K562 (cell line): ENCODE measurements at regions not wholly inside any gene's neighbourhood (a gene's known extent, or its start where the extent isn't known, plus 50 kb on each side); places are given as distances from the start of the nearest gene placed in this dataset.

Experiments used
- ATAC-seq: fragments of 200-7000 bp; cut with Tn5 transposase; 3 replicates; pipeline ENCODE4 v1.9.1; 2020; ENCODE audit warnings: moderate library complexity
- BruUV-seq: library from RNA; stranded (reverse); fragments of 400-500 nt; replicated peaks from 2 replicates; lab custom pipeline; 2021; lab: Mats Ljungman, UMichigan
- CTCF ChIA-PET: fragments of 300-600 bp; formaldehyde crosslinking; extraction: SDS; loops from one replicate; lab custom pipeline; 2021; ENCODE audit warnings: low intra/inter-chr PET ratio; lab: Yijun Ruan, JAX
- POLR2A ChIA-PET: fragments of 300-600, 350-650 bp; sonication (Branson Sonifier 250); formaldehyde crosslinking; extraction: SDS; loops from one replicate; lab custom pipeline; 2021; ENCODE audit warnings: antibody characterized with exemption, inconsistent platforms; lab: Yijun Ruan, JAX
- DNase-seq, 4 experiments: peaks; one replicate each; pipeline versions ENCODE4 v3.0.0 to v3.0.0-alpha.2; 2011 to 2018; ENCODE audit warnings: low spot score in 3 of 4, mixed read lengths in 3 of 4; ENCODE audit errors: extremely low read depth in 1 of 4
- FAIRE-seq: peaks from 2 replicates; lab custom pipeline; 2011; peaks lifted over from hg19 to GRCh38; lab: Jason Lieb, UNC
- H2AFZ ChIP-seq: 2 replicates; pipeline ENCODE4 v1.6.0; 2011; ENCODE audit warnings: low read depth, low read length, control low read depth, inconsistent platforms
- H3K27ac ChIP-seq: fragments of 200-600 bp; 3 replicates; pipeline ENCODE4 v1.8.0; 2011; ENCODE audit warnings: low read depth, mild to moderate bottlenecking, control low read depth, inconsistent platforms, low read length, moderate library complexity, mixed read lengths; ENCODE audit errors: extremely low read depth
- H3K27me3 ChIP-seq, 2 experiments: fragments of 300-600 bp in 1 of 2; 2 replicates in 1 of 2; 3 replicates in 1 of 2; pipeline versions ENCODE4 v1.6.0 to v1.8.0; 2011; ENCODE audit warnings: inconsistent platforms in 2 of 2, low read length in 2 of 2, mild to moderate bottlenecking in 1 of 2, mixed read lengths in 1 of 2, moderate library complexity in 1 of 2; ENCODE audit not compliant: control insufficient read depth in 2 of 2, insufficient read depth in 2 of 2
- H3K36me3 ChIP-seq: fragments of 300-600 bp; 3 replicates; pipeline ENCODE4 v1.8.0; 2011; ENCODE audit warnings: mild to moderate bottlenecking, low read length, inconsistent platforms; ENCODE audit not compliant: control insufficient read depth, insufficient read depth
- H3K4me1 ChIP-seq, 2 experiments: fragments of 200-600 bp in 1 of 2; replicated peaks in 1 of 2; 2 replicates in 1 of 2; 3 replicates in 1 of 2; pipeline versions ENCODE4 v1.5.1 to v1.8.0; 2011; ENCODE audit warnings: inconsistent platforms in 2 of 2, low read length in 2 of 2, mild to moderate bottlenecking in 1 of 2, mixed read lengths in 1 of 2, moderate library complexity in 1 of 2; ENCODE audit not compliant: control insufficient read depth in 2 of 2, insufficient read depth in 2 of 2
- H3K4me2 ChIP-seq: 2 replicates; pipeline ENCODE4 v1.6.1; 2011; ENCODE audit warnings: low read length, control low read depth, inconsistent platforms, mixed read lengths; ENCODE audit not compliant: insufficient read depth
- H3K4me3 ChIP-seq: fragments of 200-600 bp; sonication (generic), shearing (Covaris generic); 2 replicates; pipeline ENCODE4 v1.5.1; 2016; ENCODE audit warnings: control low read depth, inconsistent platforms
- H3K79me2 ChIP-seq: fragments of 200-600 bp; 3 replicates; pipeline ENCODE4 v1.8.0; 2011; ENCODE audit warnings: low read length, inconsistent platforms; ENCODE audit not compliant: control insufficient read depth, insufficient read depth
- H3K9ac ChIP-seq, 2 experiments: 2 replicates each; pipeline versions ENCODE4 v1.6.0 to v1.6.1; 2011; ENCODE audit warnings: low read depth in 2 of 2, low read length in 2 of 2, control low read depth in 1 of 2, inconsistent platforms in 1 of 2, mild to moderate bottlenecking in 1 of 2, mixed read lengths in 1 of 2; ENCODE audit not compliant: insufficient read depth in 1 of 2
- H3K9me1 ChIP-seq: one replicate; pipeline ENCODE4 v1.6.0; 2011; ENCODE audit warnings: inconsistent platforms, mild to moderate bottlenecking, low read length, moderate library complexity; ENCODE audit not compliant: control insufficient read depth, insufficient read depth
- H3K9me3 ChIP-seq: replicated peaks from 2 replicates; pipeline ENCODE4 v1.5.1; 2011; ENCODE audit warnings: low read depth, low read length, inconsistent platforms; ENCODE audit not compliant: control insufficient read depth, insufficient read depth
- H4K20me1 ChIP-seq: replicated peaks from 2 replicates; pipeline ENCODE4 v1.6.1; 2011; ENCODE audit warnings: low read length, inconsistent platforms, mixed read lengths; ENCODE audit not compliant: control insufficient read depth, insufficient read depth
- MAZ ChIP-seq, 2 experiments: fragments of 450-650 bp in 1 of 2; sonication (generic) in 1 of 2; formaldehyde crosslinking; IDR thresholded peaks in 1 of 2; conservative IDR thresholded peaks in 1 of 2; 2 replicates each; pipeline versions ENCODE4 v1.4.0 to v1.5.0; 2020; ENCODE audit warnings: mild to moderate bottlenecking in 1 of 2, missing genetic modification reagents in 1 of 2
- MYC ChIP-seq, 2 experiments: fragments of 250-450 bp in 1 of 2; sonication (Bioruptor Pico) in 1 of 2; IDR thresholded peaks; 2 replicates each; pipeline versions ENCODE4 v1.5.1 to v1.6.1; 2012 to 2021; ENCODE audit warnings: low read depth in 2 of 2, borderline replicate concordance in 1 of 2, improper control_type of control experiment in 1 of 2, low read length in 1 of 2, mild to moderate bottlenecking in 1 of 2, moderate library complexity in 1 of 2
- WGBS: fragments of 100-300 bp; shearing (Covaris generic); methylation state at CpG from one replicate; pipeline ENCODE4 v1.1.6; 2016; ENCODE audit warnings: low coverage, mixed read lengths; ENCODE audit not compliant: insufficient coverage; ENCODE audit errors: missing lambda C conversion rate; 5-methylcytosine and 5-hydroxymethylcytosine counted together
- in situ Hi-C: fragments of 300-500 bp; cut with MboI; formaldehyde crosslinking; loops from 4 replicates; pipeline ENCODE4 v1.15.0; 2018; ENCODE audit warnings: inconsistent platforms, mixed read lengths
- intact Hi-C: fragments of 100-400 bp; cut with micrococcal nuclease; formaldehyde crosslinking; loops from 2 replicates; pipeline ENCODE4 v1.14.2; 2022
- TF ChIP-seq, protein P1 (sequence below): fragments of 250-450 bp; sonication (Bioruptor Pico); IDR thresholded peaks from 2 replicates; pipeline ENCODE4 v1.4.0; 2020; ENCODE audit warnings: mild to moderate bottlenecking, moderate library complexity

DNA sequence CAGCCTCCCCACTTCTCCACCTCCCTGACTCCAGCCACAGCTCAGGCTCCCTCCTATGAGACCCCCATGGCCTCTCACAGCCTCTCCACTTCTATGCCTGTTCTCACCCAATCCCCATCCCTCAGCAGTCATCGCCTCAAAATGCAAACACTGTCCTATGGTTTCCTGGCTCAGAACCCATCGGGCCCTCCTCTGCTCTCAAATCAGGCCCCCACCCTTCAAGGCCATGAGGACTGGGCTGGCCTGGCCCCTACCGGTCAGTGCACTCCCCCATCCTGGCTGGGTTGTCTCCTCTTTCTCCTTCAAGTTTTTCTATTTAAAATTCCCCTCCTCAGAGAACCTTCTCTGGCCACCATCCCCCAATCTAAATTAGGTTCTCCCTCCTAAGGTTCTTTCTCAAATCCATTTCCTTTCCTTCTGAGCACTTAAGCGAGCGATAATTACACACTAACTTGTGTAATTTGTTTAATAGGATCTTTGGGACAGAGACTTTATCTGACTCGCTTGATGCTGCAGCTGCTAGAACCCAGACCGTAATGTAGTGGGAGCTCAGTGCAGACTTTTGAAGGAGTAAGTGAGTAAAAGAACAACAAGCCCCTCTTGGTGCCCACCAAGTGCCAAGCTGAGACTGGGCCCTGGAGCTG is 347.2 kb downstream of the MATN1 start:
- H3K9me3 ChIP-seq, result no peaks in the 10 kb centered on the region
- no peaks in the 10 kb centered on the region for H3K9me1 ChIP-seq
- in situ Hi-C loops (no loop called here), intact Hi-C loops (no loop called here)
- H3K4me2 ChIP-seq, result no peak overlapping the region
- no peak for DNase-seq
- H3K36me3 ChIP-seq, result no peaks in the 10 kb centered on the region
- no TSS peak for BruUV-seq
- CTCF ChIA-PET, result no interaction called here
- no peak overlapping the region for H3K27ac ChIP-seq
- H3K79me2 ChIP-seq, result no peaks in the 10 kb centered on the region
- TF ChIP-seq MAZ (CRISPR knock-in tag; conservative IDR thresholded peaks at IDR 0.05 in 1 of 2, IDR thresholded peaks at IDR 0.05 in 1 of 2), result peak in 1 of 2 experiments; percentile 59; a peak in 1 of 4 replicates
- no peak for TF ChIP-seq MYC (IDR thresholded peaks at IDR 0.05; ENCODE audit: low read depth, low read length)
- no peak for TF ChIP-seq MYC (CRISPR knock-in tag; IDR thresholded peaks at IDR 0.05; ENCODE audit: borderline replicate concordance, low read depth)
- TF ChIP-seq, protein P1, sequence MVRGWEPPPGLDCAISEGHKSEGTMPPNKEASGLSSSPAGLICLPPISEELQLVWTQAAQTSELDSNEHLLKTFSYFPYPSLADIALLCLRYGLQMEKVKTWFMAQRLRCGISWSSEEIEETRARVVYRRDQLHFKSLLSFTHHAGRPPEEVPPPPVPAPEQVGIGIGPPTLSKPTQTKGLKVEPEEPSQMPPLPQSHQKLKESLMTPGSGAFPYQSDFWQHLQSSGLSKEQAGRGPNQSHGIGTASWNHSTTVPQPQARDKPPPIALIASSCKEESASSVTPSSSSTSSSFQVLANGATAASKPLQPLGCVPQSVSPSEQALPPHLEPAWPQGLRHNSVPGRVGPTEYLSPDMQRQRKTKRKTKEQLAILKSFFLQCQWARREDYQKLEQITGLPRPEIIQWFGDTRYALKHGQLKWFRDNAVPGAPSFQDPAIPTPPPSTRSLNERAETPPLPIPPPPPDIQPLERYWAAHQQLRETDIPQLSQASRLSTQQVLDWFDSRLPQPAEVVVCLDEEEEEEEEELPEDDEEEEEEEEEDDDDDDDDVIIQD, result no peak
- TF ChIP-seq, all 486 proteins: peak for 1
- no peak overlapping the region for H3K4me3 ChIP-seq
- FAIRE-seq (no peak), ATAC-seq (no peak; the same call in 2 of the 3 replicates)
- 1% methylated on average over 7 of the region's 7 CpGs for WGBS
- no peak overlapping the region for H3K9ac ChIP-seq
- POLR2A ChIA-PET, result interaction anchor here (0.6 kb wide), 1 partner anchor 669 kb away, joined by 4 read pairs; no protein-coding TSS in a partner anchor
- peaks cover 0 to 4% of the 10 kb centered on the region in 2 experiments; a peak in 1 of 5 replicates for H3K4me1 ChIP-seq
- no peak overlapping the region for H2AFZ ChIP-seq
- H4K20me1 ChIP-seq, result peaks cover 9% of the 10 kb centered on the region; the same call in 1 of the 2 replicates
- peaks cover 3 to 75% of the 10 kb centered on the region in 2 experiments; a peak in 2 of 5 replicates for H3K27me3 ChIP-seq
